BE2C (cell line): ENCODE measurements at regions not wholly inside any gene's neighbourhood (a gene's known extent, or its start where the extent isn't known, plus 50 kb on each side); places are given as distances from the start of the nearest gene placed in this dataset.

Experiments
- DNase-seq: peaks from one replicate; pipeline ENCODE4 v3.0.0-alpha.2; 2020
- H3K27me3 ChIP-seq: fragments of 250-450 bp; sonication (Bioruptor Pico); 2 replicates; pipeline ENCODE4 v1.5.1; 2020; ENCODE audit warnings: mild to moderate bottlenecking
- H3K36me3 ChIP-seq: fragments of 250-450 bp; sonication (Bioruptor Pico); 2 replicates; pipeline ENCODE4 v1.5.1; 2020; ENCODE audit warnings: mild to moderate bottlenecking
- H3K4me1 ChIP-seq: fragments of 250-450 bp; sonication (Bioruptor Pico); 2 replicates; pipeline ENCODE4 v1.5.1; 2020
- H3K4me3 ChIP-seq: 2 replicates; pipeline ENCODE4 v1.5.1; 2011; ENCODE audit warnings: low read depth, low read length
- H3K9me3 ChIP-seq: fragments of 250-450 bp; sonication (Bioruptor Pico); 2 replicates; pipeline ENCODE4 v1.5.1; 2020
- CTCF ChIP-seq: IDR thresholded peaks from 2 replicates; pipeline ENCODE4 v1.5.1; 2012; ENCODE audit warnings: mild to moderate bottlenecking, low read depth, low read length

GRCh38 chr7:113562801-113563200 lies 356.0 kb downstream of the PPP1R3A start:
- Histone ChIP-seq H3K4me3 (no peak overlapping the region), H3K27me3 (no peaks in the 10 kb centered on the region), H3K36me3 (no peaks in the 10 kb centered on the region), H3K9me3 (no peaks in the 10 kb centered on the region; the same call in 1 of the 2 replicates), H3K4me1 (no peaks in the 10 kb centered on the region)
- no peak for DNase-seq
- no peak for TF ChIP-seq CTCF

GRCh38 chr7:113562242-113562641 lies 356.6 kb downstream of the PPP1R3A start:
- Histone ChIP-seq H3K36me3 (no peaks in the 10 kb centered on the region), H3K9me3 (no peaks in the 10 kb centered on the region; the same call in 1 of the 2 replicates), H3K4me1 (no peaks in the 10 kb centered on the region), H3K4me3 (no peak overlapping the region), H3K27me3 (no peaks in the 10 kb centered on the region)
- DNase-seq = no peak
- no peak for TF ChIP-seq CTCF

- Histone ChIP-seq H3K4me1 (no peaks in the 10 kb centered on the region), H3K4me3 (no peak overlapping the region), H3K27me3 (no peaks in the 10 kb centered on the region), H3K9me3 (no peaks in the 10 kb centered on the region; the same call in 1 of the 2 replicates), H3K36me3 (no peaks in the 10 kb centered on the region)
- no peak for DNase-seq
- no peak for TF ChIP-seq CTCF
These were observed 357.4 kb downstream of the PPP1R3A start for GRCh38 chr7:113561446-113561845.

GRCh38 chr7:113550966-113551365 lies 367.8 kb downstream of the PPP1R3A start:
- DNase-seq = no peak
- no peak for TF ChIP-seq CTCF
- no peaks in the 10 kb centered on the region for H3K36me3 ChIP-seq
- H3K9me3 ChIP-seq = no peaks in the 10 kb centered on the region
- no peaks in the 10 kb centered on the region for H3K4me1 ChIP-seq
- no peaks in the 10 kb centered on the region for H3K27me3 ChIP-seq
- no peak overlapping the region for H3K4me3 ChIP-seq

GRCh38 chr7:113548561-113548960 lies 370.2 kb downstream of the PPP1R3A start:
- Histone ChIP-seq H3K4me1 (no peaks in the 10 kb centered on the region), H3K36me3 (no peaks in the 10 kb centered on the region), H3K27me3 (no peaks in the 10 kb centered on the region), H3K9me3 (no peaks in the 10 kb centered on the region), H3K4me3 (no peak overlapping the region)
- no peak for TF ChIP-seq CTCF
- no peak for DNase-seq

- no peaks in the 10 kb centered on the region for H3K36me3 ChIP-seq
- H3K27me3 ChIP-seq = no peaks in the 10 kb centered on the region
- H3K9me3 ChIP-seq = no peaks in the 10 kb centered on the region
- no peak overlapping the region for H3K4me3 ChIP-seq
- H3K4me1 ChIP-seq = no peaks in the 10 kb centered on the region
- TF ChIP-seq CTCF = no peak
- no peak for DNase-seq
These were observed 370.7 kb downstream of the PPP1R3A start for GRCh38 chr7:113548137-113548536.
